Esophagus squamous epithelium (tissue), 5 donors: ENCODE measurements at regions not wholly inside any gene's neighbourhood (a gene's known extent, or its start where the extent isn't known, plus 50 kb on each side); places are given as distances from the start of the nearest gene placed in this dataset.

Experiments used
- DNase-seq: peaks from one replicate; lab custom pipeline; 2025; lab: John Stamatoyannopoulos, UW
- H3K27ac ChIP-seq, 4 donors: fragments of 200-600 bp; sonication (generic); one replicate each; pipeline ENCODE4 v1.5.1; 2016 to 2019; ENCODE audit warnings: mild to moderate bottlenecking in 1 of 4
- H3K27me3 ChIP-seq, 4 donors: fragments of 200-600 bp; sonication (generic); 1 replicate in 3 of 4; 2 replicates in 1 of 4; pipeline versions ENCODE4 v1.5.1 to v1.6.0; 2017 to 2021; ENCODE audit warnings: antibody characterized with exemption in 1 of 4
- H3K36me3 ChIP-seq, 3 donors: fragments of 200-600 bp; sonication (generic); one replicate each; pipeline ENCODE4 v1.5.1; 2016 to 2019
- H3K4me1 ChIP-seq, 3 donors: fragments of 200-600 bp; sonication (generic); one replicate each; pipeline ENCODE4 v1.5.1; 2017 to 2019
- H3K4me3 ChIP-seq, 4 donors: fragments of 200-600 bp; sonication (generic); 1 replicate in 3 of 4; 2 replicates in 1 of 4; pipeline ENCODE4 v1.5.1; 2016 to 2019; ENCODE audit warnings: mild to moderate bottlenecking in 2 of 4, moderate library complexity in 1 of 4
- H3K9me3 ChIP-seq, 3 donors: fragments of 200-600 bp; sonication (generic); one replicate each; pipeline ENCODE4 v1.5.1; 2016 to 2019
- POLR2A ChIP-seq, 4 donors: fragments of 450-650 bp; IDR thresholded peaks; one replicate each; pipeline ENCODE4 v1.6.1; 2017; ENCODE audit warnings: antibody characterized with exemption in 4 of 4, mild to moderate bottlenecking in 4 of 4, moderate library complexity in 3 of 4
- WGBS, 2 donors: methylation state at CpG; one replicate each; pipeline ENCODE4 v1.1.5; 2018; 5-methylcytosine and 5-hydroxymethylcytosine counted together
- intact Hi-C: fragments of 100-400 bp; cut with DNase I; formaldehyde crosslinking; loops from one replicate; pipeline ENCODE4 v1.15.0; 2022
- TF ChIP-seq, protein P1 (sequence below), 6 experiments: fragments of 450-650 bp in 4 of 6; fragments of 200-600 bp in 2 of 6; sonication (generic) in 2 of 6; IDR thresholded peaks; one replicate each; pipeline ENCODE4 v1.5.1; 2016 to 2019; ENCODE audit warnings: antibody characterized with exemption in 6 of 6, mild to moderate bottlenecking in 4 of 6, moderate library complexity in 4 of 6
- donor health status: DM: yes; HTN: yes; CAD: no.

DNA sequence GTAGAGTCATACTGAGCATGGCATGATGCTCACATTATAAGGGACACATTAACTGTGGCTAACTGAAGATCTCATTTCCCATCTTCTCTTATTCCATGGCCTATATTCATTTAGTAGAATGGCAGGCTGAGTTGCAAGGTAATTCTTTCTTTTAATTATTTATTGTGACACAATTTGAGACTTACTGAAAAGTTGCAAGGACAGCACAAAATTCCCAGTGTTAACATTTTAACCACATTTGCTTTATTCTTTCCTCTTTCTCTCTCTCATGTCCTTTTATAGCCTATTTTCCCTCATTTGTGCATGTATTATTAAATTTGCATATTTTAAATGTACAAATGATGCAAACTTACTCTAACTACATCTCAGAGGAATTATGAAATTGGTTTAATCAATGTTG, 366.1 kb upstream of the RPS23 start:
- no peak for TF ChIP-seq POLR2A (IDR thresholded peaks at IDR 0.05)
- TF ChIP-seq, protein P1, sequence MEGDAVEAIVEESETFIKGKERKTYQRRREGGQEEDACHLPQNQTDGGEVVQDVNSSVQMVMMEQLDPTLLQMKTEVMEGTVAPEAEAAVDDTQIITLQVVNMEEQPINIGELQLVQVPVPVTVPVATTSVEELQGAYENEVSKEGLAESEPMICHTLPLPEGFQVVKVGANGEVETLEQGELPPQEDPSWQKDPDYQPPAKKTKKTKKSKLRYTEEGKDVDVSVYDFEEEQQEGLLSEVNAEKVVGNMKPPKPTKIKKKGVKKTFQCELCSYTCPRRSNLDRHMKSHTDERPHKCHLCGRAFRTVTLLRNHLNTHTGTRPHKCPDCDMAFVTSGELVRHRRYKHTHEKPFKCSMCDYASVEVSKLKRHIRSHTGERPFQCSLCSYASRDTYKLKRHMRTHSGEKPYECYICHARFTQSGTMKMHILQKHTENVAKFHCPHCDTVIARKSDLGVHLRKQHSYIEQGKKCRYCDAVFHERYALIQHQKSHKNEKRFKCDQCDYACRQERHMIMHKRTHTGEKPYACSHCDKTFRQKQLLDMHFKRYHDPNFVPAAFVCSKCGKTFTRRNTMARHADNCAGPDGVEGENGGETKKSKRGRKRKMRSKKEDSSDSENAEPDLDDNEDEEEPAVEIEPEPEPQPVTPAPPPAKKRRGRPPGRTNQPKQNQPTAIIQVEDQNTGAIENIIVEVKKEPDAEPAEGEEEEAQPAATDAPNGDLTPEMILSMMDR (IDR thresholded peaks at IDR 0.05): no peak
- H3K9me3 ChIP-seq: no peaks in the 10 kb centered on the region
- DNase-seq: no peak
- no peak overlapping the region for H3K4me3 ChIP-seq
- H3K27ac ChIP-seq: no peak overlapping the region
- no peaks in the 10 kb centered on the region for H3K36me3 ChIP-seq
- intact Hi-C loops: no loop called here
- no peaks in the 10 kb centered on the region for H3K27me3 ChIP-seq
- H3K4me1 ChIP-seq: peaks cover 0 to 16% (median 4%) of the 10 kb centered on the region in 3 donors

DNA sequence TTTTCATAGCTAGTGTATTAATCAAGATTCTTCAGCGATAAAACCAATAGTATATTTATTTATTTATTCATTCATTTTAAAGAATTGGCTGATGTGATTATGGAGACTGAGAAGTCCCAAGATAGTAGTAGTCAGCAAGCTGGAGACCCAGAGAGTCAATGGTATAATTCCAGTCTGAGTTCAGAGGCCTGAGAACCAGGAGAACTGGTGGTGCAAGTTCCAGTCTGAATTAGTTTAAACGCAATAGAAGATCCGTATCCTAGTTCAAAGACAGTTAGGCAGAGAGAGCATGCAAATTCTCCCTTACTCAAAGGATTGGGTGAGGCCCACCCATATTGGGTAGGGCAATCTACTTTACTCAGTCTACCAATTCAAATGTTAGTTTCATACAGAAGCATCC, 364.2 kb upstream of the RPS23 start:
- no peak for DNase-seq
- Histone ChIP-seq H3K9me3 (no peaks in the 10 kb centered on the region), H3K4me1 (peaks cover 0 to 18% (median 4%) of the 10 kb centered on the region in 3 donors), H3K27ac (no peak overlapping the region), H3K27me3 (no peaks in the 10 kb centered on the region), H3K36me3 (no peaks in the 10 kb centered on the region), H3K4me3 (no peak overlapping the region)
- WGBS, 2 donors: 50 to 68% methylated on average over 3 of the region's 3 CpGs
- intact Hi-C loops: no loop called here
- TF ChIP-seq, protein P1 (IDR thresholded peaks at IDR 0.05): no peak
- no peak for TF ChIP-seq POLR2A (IDR thresholded peaks at IDR 0.05)

DNA sequence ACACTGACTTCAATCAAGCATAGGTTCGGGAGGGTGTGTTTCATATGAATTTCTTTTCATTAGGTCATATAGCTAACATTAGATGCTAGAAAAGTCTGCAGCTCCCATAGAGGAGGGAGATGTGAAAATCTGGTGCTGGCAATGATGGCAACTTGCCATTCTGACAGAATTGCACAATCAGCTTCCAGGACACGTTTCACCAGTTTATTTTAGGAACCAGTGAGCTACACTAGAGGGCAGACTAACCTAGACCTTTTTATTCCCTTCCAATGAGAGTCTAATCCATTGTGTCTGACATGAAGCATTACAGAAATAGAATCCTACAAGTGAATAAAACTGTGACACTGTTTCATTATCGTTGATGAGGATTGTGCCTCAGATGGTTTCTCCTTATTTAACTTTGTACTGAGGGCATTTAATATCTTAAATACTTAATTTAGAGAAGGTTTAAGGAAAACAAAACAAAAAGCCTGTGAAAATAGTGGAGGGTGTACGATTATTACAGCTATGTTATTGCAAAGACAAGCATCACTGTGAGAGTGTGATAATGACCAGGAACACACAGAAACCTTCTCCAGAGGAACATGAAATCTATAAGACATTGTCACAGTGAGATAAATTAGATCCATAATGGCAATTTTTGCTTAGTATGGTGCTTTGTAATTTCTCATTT, 363.3 kb upstream of the RPS23 start:
- intact Hi-C loops: no loop called here
- Histone ChIP-seq H3K4me1 (peaks cover 0 to 18% (median 4%) of the 10 kb centered on the region in 3 donors), H3K9me3 (no peaks in the 10 kb centered on the region), H3K36me3 (no peaks in the 10 kb centered on the region), H3K4me3 (no peak overlapping the region), H3K27me3 (no peaks in the 10 kb centered on the region), H3K27ac (no peak overlapping the region)
- 27 to 33% methylated on average over 4 of the region's 4 CpGs for WGBS, 2 donors
- DNase-seq: no peak
- TF ChIP-seq POLR2A (IDR thresholded peaks at IDR 0.05): no peak
- TF ChIP-seq, protein P1 (IDR thresholded peaks at IDR 0.05): peak; percentile 59 to 74 (median 66)

DNA sequence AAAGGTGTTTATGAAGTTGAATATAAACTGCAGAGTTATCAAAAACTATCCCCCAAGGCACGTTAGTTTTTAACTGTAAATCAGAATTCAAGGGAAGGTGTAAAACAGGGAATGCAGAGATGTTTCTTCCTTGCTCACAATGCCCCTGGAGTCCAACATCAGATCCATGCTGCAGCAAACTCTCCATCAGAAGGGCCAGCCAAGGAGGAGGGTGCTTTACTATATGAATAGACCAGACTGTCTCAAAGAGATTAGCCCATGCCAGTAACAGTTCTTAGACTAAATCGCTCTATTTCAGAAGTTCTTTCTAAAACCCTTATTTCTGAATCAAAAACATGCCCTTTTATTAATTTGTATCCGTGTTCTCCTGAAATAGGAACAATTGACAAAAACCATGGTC, 362.8 kb upstream of the RPS23 start:
- intact Hi-C loops: no loop called here
- Histone ChIP-seq H3K4me3 (no peak overlapping the region), H3K36me3 (no peaks in the 10 kb centered on the region), H3K27ac (no peak overlapping the region), H3K4me1 (peaks cover 0 to 18% (median 4%) of the 10 kb centered on the region in 3 donors), H3K27me3 (no peaks in the 10 kb centered on the region), H3K9me3 (no peaks in the 10 kb centered on the region)
- TF ChIP-seq POLR2A (IDR thresholded peaks at IDR 0.05): no peak
- TF ChIP-seq, protein P1 (IDR thresholded peaks at IDR 0.05): no peak
- DNase-seq: no peak
- WGBS, 2 donors: 51 to 52% methylated on average over 3 of the region's 3 CpGs

DNA sequence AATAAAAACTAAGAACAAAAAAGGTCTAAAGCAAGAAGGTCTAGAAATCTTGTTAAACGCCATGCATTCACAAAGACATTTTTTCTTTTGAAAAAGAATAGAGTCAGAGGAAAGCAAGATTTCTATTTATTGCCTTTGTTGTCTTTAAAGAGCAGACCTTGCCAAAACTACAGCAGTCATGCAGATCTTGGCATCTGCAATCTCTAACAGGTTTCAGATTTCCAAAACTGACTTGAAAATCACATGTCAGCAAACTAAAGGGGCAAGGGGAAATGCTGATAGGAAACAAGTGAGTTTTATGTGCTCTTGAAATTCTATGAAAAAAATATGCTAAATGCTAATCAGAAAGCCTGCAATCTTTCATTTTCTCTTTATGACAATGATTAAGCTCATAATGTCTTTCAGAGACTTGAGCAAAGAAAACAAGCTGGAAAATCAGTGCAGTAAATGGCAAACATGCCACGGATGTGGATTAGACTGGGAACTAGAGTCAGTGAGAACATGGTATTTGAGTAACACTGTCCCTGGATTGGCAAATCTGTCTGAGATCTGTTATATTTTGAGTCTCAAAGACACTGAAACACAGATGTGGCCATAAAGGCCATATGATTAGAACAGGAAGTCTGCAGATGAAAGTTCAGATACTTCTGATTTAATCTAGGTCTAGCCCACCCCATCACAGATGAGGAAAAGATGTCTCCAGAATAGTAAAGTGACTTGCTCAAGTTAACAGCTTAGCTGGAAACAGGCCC, 361.4 kb upstream of the RPS23 start:
- Histone ChIP-seq H3K4me3 (no peak overlapping the region), H3K27me3 (no peaks in the 10 kb centered on the region), H3K4me1 (peaks cover 0 to 18% (median 4%) of the 10 kb centered on the region in 3 donors), H3K36me3 (no peaks in the 10 kb centered on the region), H3K27ac (no peak overlapping the region), H3K9me3 (no peaks in the 10 kb centered on the region)
- TF ChIP-seq, protein P1 (IDR thresholded peaks at IDR 0.05): no peak
- TF ChIP-seq POLR2A (IDR thresholded peaks at IDR 0.05): no peak
- intact Hi-C loops: no loop called here
- no peak for DNase-seq
- WGBS, 2 donors: 15 to 18% methylated on average over 2 of the region's 2 CpGs
